Heart right ventricle (tissue), 16 donors: ENCODE measurements at regions not wholly inside any gene's neighbourhood (a gene's known extent, or its start where the extent isn't known, plus 50 kb on each side); places are given as distances from the start of the nearest gene placed in this dataset.
A peak's percentile ranks its signal among the peaks of the same experiment; 100 is the strongest.

Experiments used
- ATAC-seq, 8 donors: fragments of 200-7000 bp; cut with Tn5 transposase; one replicate each; pipeline ENCODE4 v1.9.1; 2020; ENCODE audit warnings: mild to moderate bottlenecking in 8 of 8, moderate library complexity in 8 of 8, moderate number of reproducible peaks in 1 of 8
- DNase-seq, 2 donors: peaks; one replicate each; pipeline ENCODE4 v3.0.0-alpha.2; 2020
- H3K27ac ChIP-seq, 10 donors: fragments of 200-600 bp; sonication (generic) in 2 of 10; one replicate each; pipeline versions ENCODE4 v1.5.0 to v1.8.0; 2020 to 2022; ENCODE audit warnings: mild to moderate bottlenecking in 3 of 10
- H3K27me3 ChIP-seq, 7 donors: fragments of 200-600 bp; one replicate each; pipeline ENCODE4 v1.8.0; 2021 to 2022; ENCODE audit warnings: mild to moderate bottlenecking in 2 of 7
- H3K36me3 ChIP-seq, 9 donors: fragments of 200-600 bp; sonication (generic) in 1 of 9; one replicate each; pipeline versions ENCODE4 v1.5.0 to v1.8.0; 2020 to 2022; ENCODE audit warnings: mild to moderate bottlenecking in 2 of 9
- H3K4me1 ChIP-seq, 9 donors: fragments of 200-600 bp; sonication (generic) in 1 of 9; one replicate each; pipeline versions ENCODE4 v1.5.0 to v1.8.0; 2020 to 2022; ENCODE audit warnings: mild to moderate bottlenecking in 4 of 9
- H3K4me3 ChIP-seq, 10 donors: fragments of 200-600 bp; sonication (generic) in 2 of 10; one replicate each; pipeline versions ENCODE4 v1.5.0 to v1.8.0; 2020 to 2022; ENCODE audit warnings: mild to moderate bottlenecking in 7 of 10, moderate library complexity in 2 of 10
- H3K9me3 ChIP-seq, 11 donors: fragments of 200-600 bp in 10 of 11; sonication (generic) in 2 of 11; one replicate each; pipeline versions ENCODE4 v1.5.0 to v1.8.0; 2013 to 2022; ENCODE audit warnings: mild to moderate bottlenecking in 2 of 11, control low read depth in 1 of 11, moderate library complexity in 1 of 11
- CTCF ChIP-seq, 9 donors: fragments of 200-600 bp; sonication (generic) in 2 of 9; IDR thresholded peaks; one replicate each; pipeline versions ENCODE4 v1.5.0 to v1.8.0; 2021 to 2022; ENCODE audit warnings: antibody characterized with exemption in 9 of 9, mild to moderate bottlenecking in 5 of 9, moderate library complexity in 1 of 9
- WGBS, 2 donors: extraction: QIAGEN DNeasy Blood & Tissue Kit; methylation state at CpG; one replicate each; pipeline ENCODE4 v1.1.7; 2013; ENCODE audit warnings: inconsistent platforms in 1 of 2; 5-methylcytosine and 5-hydroxymethylcytosine counted together
- intact Hi-C, 10 donors: fragments of 100-400 bp; cut with DNase I; formaldehyde crosslinking; loops; one replicate each; pipeline versions ENCODE4 v1.11.1 to v1.14.2; 2022
- donor health status: Arrhythmogenic right ventricular cardiomyopathy.
- donor health status: ischemic (EF 13 %, LVEDD 7.1; RV severe dilation, severe dysfunction).
- donor health status: healthy with polysubstance abuse.
- donor health status: DM: no; HTN: yes; CAD: no.
- donor health status: DM: no; HTN: no; CAD: no.
- donor health status: ischemic (EF 25% LVEDD 6.9; RV normal size, moderate dysfunction).
- donor health status: ischemic (EF 25% LVEDD 5.7; RV mildly dilated, moderate dysfunction).
- donor health status: healthy.
- donor health status: DM: yes; HTN: yes; CAD: no.
- donor health status: Ischemic cardiomyopathy.
- donor health status: ischemic (EF 35%, LVEDD 5.7; RV mildly dilated, moderate dysfunction).
- donor health status: nonischemic (EF 11% LVEDD 7.7; RV severe dilation, severe dysfunction).
- donor health status: DM: yes; HTN: yes; CAD: no.
- donor health status: PGD.
- donor health status: ischemic (EF 29% LVEDD 5.4; RV normal size, mild dysfunction).
- donor health status: nonischemic (EF 23%, LVEDD 6.1; RV moderate dilation, normal function).

DNA sequence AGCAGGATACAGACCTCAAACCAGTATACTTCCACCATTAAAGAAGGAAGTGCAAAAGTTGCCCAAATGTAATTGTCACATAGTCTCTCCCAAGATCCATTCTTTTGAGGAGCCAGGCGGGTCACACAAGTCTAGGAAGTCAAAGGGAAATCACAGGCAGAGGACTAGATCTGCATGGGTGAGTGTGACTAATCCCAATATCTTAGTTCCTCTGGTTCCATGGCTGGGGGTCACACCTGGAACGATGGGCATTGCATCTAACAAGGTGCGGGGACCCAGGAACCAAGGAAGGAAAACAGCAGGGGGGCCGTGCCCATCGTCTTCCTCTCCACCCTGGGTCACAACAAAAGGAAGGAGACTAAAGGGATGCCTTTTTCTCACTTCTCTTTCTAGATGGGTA, 1138.8 kb downstream of the XPNPEP1 start:
- H3K4me3 ChIP-seq = no peak overlapping the region
- WGBS, 2 donors = 86 to 87% methylated on average over 5 of the region's 5 CpGs
- ATAC-seq (no peak), DNase-seq (no peak)
- no peaks in the 10 kb centered on the region for H3K36me3 ChIP-seq
- intact Hi-C loops = no loop called here
- peaks cover 0 to 3% (median 0%) of the 10 kb centered on the region in 7 donors for H3K27me3 ChIP-seq
- peaks cover 0 to 30% (median 9%) of the 10 kb centered on the region in 11 donors for H3K9me3 ChIP-seq
- TF ChIP-seq CTCF (IDR thresholded peaks at IDR 0.05) = no peak
- H3K27ac ChIP-seq = no peak overlapping the region
- H3K4me1 ChIP-seq = no peaks in the 10 kb centered on the region

GRCh38 chr10:108783897-108784296, 1139.4 kb downstream of the XPNPEP1 start:
- Histone ChIP-seq H3K27ac (no peak overlapping the region), H3K36me3 (no peaks in the 10 kb centered on the region), H3K4me1 (no peaks in the 10 kb centered on the region), H3K27me3 (peaks cover 0 to 3% (median 0%) of the 10 kb centered on the region in 7 donors), H3K9me3 (peaks cover 0 to 36% (median 9%) of the 10 kb centered on the region in 11 donors), H3K4me3 (no peak overlapping the region)
- intact Hi-C loops = no loop called here
- WGBS, 2 donors = 41 to 58% methylated on average over 1 of the region's 1 CpG
- peak in 2 of 9 donors; percentile 11 to 14 for TF ChIP-seq CTCF (IDR thresholded peaks at IDR 0.05)
- no peak for ATAC-seq
- DNase-seq = no peak

- WGBS, 2 donors = 49 to 56% methylated on average over 3 of the region's 3 CpGs
Measured at GRCh38 chr10:108782411-108782810, 1140.9 kb downstream of the XPNPEP1 start.

GRCh38 chr10:108779501-108779900, 1143.8 kb downstream of the XPNPEP1 start:
- no peak for TF ChIP-seq CTCF (IDR thresholded peaks at IDR 0.05)
- ATAC-seq = no peak
- Histone ChIP-seq H3K27ac (no peak overlapping the region), H3K4me1 (no peaks in the 10 kb centered on the region), H3K4me3 (no peak overlapping the region), H3K27me3 (peaks cover 0 to 2% (median 0%) of the 10 kb centered on the region in 7 donors), H3K9me3 (peaks cover 0 to 20% (median 2%) of the 10 kb centered on the region in 11 donors), H3K36me3 (no peaks in the 10 kb centered on the region)
- DNase-seq = no peak
- intact Hi-C loops = no loop called here

More at GRCh38 chr10:108782411-108782810, 1140.9 kb downstream of the XPNPEP1 start:
- DNase-seq (no peak), ATAC-seq (no peak)
- Histone ChIP-seq H3K36me3 (no peaks in the 10 kb centered on the region), H3K27me3 (peaks cover 0 to 3% (median 0%) of the 10 kb centered on the region in 7 donors), H3K4me3 (no peak overlapping the region), H3K4me1 (no peaks in the 10 kb centered on the region), H3K27ac (no peak overlapping the region), H3K9me3 (peaks cover 0 to 38% (median 9%) of the 10 kb centered on the region in 11 donors)
- intact Hi-C loops = no loop called here
- no peak for TF ChIP-seq CTCF (IDR thresholded peaks at IDR 0.05)
